ENCODE measurements at regions not wholly inside any gene's neighbourhood (a gene's known extent, or its start where the extent isn't known, plus 50 kb on each side); places are given as distances from the start of the nearest gene placed in this dataset.

DNA sequence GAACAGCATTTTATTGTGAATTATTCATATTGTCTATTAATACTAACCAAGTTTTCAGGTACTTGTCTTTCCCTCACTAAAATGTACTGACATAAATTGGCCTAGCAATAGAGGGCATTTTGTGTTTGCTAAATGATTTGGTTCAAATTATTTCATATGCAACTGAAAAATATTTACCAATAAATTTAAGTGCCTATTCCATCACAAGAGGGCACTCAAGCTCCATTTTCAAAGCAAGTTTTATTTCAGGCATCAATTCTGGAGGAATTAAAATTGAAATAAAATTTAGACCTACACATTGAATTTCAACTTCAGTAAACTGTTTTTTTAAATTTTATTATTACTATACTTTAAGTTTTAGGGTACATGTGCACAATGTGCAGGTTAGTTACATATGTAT, 114.3 kb upstream of the SYNCRIP start:
- no peak for TF ChIP-seq SUZ12 (IDR thresholded peaks at IDR 0.05; ENCODE audit: extremely low read depth, insufficient read depth, insufficient read length)
- TF ChIP-seq YY1 (IDR thresholded peaks at IDR 0.05; ENCODE audit: insufficient read depth, insufficient read length): no peak
- TF ChIP-seq ZNF274 (IDR thresholded peaks at IDR 0.05; ENCODE audit: low read depth, low read length): no peak

Measured in NT2/D1 (cell line).